M059J (cell line): ENCODE measurements at regions not wholly inside any gene's neighbourhood (a gene's known extent, or its start where the extent isn't known, plus 50 kb on each side); places are given as distances from the start of the nearest gene placed in this dataset.

Source experiments
- DNase-seq: peaks from one replicate; pipeline ENCODE4 v3.0.0-alpha.2; 2012; ENCODE audit warnings: low read depth

DNA sequence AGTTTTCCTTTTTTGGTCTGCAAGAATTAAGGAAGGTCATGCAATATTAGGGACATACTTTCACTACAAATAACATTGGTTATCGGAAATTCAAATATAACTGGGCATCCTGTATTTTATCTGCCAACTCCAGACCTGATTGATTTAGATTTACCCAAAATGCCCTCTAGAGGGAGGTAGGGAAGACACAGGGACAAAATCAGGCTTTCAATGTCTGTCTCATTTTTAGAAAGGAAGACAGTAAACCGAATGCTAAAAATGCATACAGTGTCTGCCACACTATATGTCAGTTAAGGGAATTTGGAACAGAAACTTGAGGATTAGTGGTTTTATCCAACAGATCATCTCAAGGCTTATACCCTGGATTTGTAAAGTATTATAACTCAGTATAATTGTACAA, 161.7 kb upstream of the SOX9 start:
- DNase-seq = peak; percentile 15

DNA sequence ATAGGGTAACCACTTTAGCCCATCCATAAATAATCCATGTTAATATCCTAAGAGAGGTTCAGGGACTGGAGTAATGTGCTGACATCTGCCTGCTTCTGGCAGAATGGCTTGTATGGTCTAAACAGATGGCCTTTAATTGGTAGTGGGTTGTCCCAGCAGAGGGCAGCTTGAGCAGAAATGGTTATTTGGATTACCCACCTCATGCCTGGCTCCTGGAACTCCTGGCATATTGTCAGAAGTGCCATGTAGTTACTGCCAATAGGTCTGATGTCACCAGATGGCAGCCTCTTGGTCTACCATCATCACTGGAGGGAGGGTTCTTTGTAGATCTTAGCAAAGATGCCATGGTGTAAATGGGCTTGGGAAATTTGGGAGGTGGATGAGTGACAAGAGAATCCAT, 157.5 kb upstream of the SOX9 start:
- peak; percentile 13 for DNase-seq

- no peak for DNase-seq
Observed at GRCh38 chr17:71963791-71964190, 157.0 kb upstream of the SOX9 start.

GRCh38 chr17:71964559-71964958, 156.3 kb upstream of the SOX9 start:
- DNase-seq = no peak

- no peak for DNase-seq
Observed at GRCh38 chr17:71966055-71966454, 154.8 kb upstream of the SOX9 start.

DNA sequence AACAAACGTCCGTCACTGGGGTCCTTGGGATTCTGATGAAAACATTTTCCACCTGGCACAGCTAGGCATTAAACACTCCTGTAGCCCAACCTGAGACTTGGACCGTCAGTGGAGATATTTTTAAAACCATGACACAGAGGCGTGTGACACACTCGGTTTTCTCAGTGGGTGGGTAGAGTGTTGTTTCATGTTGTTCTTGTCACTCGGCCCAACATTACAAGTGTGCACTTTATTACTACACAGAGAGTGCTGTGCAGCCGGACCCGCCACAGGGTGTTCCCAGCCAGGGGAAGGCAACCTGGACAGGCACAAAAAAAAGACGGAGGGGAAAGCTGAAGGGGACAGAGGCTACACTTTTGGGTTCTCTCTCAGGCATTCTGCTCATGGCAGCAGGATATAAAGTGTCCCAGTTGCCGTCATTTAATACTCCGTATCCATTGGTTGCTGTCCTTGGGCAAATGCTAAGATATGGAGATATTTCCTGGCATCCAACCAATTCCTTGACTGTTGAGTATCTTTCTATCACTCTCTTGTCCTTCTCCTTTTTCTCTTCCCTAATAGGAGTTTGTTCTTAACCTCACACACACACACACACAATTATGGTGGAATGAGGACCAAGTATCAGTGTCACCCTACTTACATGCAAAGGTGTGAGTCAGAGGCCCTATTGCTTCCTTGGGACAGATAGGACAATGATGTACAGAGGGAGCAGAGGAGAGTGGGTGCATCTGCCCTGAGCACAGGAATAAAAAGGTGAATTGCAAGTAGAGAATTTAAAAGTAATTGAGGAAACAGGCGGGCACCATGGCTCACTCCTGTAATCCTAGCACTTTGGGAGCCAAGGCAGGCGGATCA, 154.1 kb upstream of the SOX9 start:
- DNase-seq = no peak

DNA sequence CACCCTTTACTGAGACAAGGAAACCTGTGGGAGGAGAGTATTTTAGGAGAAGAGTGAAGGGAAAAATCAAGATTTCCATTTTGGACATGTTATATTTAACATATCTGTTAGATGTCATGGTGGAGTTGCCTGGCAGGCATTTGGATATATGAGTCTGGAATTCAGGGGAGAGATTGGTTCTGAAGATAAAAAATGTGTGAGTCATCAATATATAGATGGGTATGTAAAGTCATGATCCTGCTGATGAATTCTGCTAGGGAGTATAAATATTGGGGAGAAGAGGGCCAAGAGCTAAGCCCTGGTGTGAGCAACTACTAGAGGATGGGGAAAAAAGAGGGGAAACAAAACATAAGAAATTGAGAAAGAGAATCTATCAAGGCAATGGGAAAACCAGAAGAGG, 151.3 kb upstream of the SOX9 start:
- DNase-seq = no peak

DNA sequence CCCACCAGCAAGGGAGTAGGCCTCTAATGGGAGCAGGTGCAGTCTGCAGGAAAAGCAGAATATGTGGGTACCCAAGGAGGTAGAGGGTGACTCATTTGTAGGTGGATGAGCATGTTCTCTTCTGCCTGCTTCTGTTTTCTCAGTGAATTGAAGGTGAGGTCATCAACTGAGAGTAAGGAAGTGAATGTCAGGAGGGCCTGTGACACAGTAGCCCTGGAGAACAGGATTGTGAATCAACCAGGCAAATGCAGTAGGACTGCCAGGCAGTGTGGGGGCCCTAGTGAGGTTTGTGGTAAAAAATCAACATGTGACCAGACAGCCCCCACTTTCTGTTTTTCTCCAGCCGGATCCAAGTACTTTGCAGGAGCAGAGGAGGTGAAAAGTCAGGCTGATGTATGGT, 150.5 kb upstream of the SOX9 start:
- DNase-seq = peak; percentile 77

- DNase-seq = no peak
Observed at GRCh38 chr17:71974051-71974450, 146.8 kb upstream of the SOX9 start.

DNA sequence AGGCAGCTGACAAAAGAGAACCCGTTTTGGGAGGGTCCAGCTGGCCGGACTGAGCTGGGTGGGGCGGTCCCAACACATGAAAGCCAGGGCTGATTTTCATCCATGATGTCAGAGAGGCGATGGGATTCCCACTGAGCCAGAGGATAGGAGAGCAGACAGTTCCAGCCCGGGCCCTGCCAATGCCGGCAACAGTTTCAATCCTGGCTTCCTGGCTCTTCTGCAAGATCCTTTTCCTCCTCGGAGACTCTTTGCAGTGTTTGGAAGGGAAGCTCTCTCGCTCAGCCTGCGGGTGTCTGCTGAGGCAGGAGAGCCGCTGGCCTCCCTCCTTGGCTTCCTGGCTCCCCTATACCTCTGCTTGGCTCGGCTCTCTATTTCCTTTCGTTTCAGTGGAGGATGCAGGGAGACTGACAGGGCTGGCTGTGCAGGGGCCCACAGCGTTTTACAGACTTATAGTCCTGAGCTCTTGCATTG, 145.5 kb upstream of the SOX9 start:
- DNase-seq = peak; percentile 69

- DNase-seq = peak; percentile 97
Observed at GRCh38 chr17:71976011-71976649, 144.7 kb upstream of the SOX9 start.

- no peak for DNase-seq
Observed at GRCh38 chr17:71978435-71978834, 142.4 kb upstream of the SOX9 start.

GRCh38 chr17:71980171-71980570, 140.6 kb upstream of the SOX9 start:
- no peak for DNase-seq

DNA sequence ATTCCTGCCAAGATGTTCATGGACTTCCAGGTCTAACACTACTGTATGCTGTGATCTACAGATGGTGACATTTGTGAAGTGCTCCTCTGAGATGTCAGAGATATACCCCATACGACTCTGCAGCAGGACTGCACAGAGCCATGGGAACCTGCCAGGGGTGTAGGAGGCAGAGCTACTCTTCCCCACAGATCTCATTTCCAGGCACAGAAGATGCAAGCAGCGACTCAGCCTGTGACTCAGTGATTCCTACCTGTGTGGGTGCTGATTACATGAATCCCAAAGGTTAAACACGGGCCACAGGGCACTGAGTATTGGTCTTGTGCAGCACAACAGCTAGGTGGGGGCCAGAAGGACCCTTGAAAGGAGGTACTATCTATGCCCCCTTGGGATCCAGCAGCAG, 137.0 kb upstream of the SOX9 start:
- peak; percentile 20 for DNase-seq

DNA sequence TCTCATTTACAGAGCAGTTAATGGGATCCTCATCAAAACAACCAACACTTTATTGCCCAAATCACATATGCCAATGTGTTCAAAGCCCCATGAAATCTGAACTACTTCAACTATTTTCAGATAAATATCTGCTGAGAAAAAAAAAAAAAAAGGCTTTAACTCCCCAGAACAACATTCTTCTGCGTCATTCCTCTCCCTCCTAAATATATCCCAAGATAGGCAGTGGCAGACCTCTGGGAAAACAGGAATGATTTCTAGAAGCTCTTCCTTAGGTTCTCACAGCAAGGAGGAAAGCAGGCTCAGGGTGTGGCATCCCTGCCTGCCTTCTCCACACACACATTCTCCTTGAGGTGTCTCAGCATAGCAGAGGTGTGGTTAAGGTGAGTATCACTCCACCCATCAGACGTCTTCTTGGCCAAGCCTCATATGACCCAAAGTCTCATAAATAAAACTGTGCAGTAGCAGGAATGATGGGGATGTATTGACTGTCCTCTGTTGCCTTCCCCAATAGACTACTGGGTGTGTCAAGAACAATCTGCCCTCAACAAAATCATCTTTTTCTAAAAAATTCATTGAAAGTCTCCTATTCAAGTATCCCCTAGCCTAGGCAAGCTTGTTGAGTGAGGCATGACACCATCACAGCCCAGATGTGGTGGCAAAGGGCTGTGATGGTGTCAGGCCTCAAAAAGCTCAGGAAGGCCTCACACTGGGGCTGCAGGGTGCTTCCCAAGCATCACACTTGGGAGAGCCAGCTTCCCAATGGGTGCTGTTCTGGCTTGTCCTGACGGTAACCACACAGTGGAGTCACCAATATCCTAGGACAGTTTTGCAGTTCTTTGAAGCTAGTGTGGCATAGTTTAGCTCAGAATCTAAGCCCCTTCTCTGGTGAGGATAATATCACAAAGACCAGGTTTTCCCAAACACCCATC, 135.4 kb upstream of the SOX9 start:
- no peak for DNase-seq

DNA sequence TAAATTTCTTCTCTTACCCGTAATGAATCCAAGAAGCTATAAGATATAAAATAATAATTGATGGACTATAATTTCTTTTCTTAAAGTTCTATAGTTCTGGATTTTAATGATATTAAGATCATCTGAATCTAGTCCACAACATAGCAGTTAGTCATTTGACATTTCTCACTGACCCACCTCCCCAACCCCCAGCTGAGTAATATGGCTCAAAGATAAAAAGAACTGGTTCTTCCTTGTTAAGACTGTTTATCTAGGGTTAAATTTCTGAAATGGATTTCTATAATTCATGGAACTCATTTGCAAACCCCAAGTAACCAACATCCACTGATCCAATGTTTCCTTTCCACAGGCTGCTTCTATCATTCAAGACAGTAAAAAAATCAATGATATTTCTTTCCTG, 133.9 kb upstream of the SOX9 start:
- DNase-seq = peak; percentile 20

GRCh38 chr17:71987634-71988033, 133.2 kb upstream of the SOX9 start:
- DNase-seq = peak; percentile 68

DNA sequence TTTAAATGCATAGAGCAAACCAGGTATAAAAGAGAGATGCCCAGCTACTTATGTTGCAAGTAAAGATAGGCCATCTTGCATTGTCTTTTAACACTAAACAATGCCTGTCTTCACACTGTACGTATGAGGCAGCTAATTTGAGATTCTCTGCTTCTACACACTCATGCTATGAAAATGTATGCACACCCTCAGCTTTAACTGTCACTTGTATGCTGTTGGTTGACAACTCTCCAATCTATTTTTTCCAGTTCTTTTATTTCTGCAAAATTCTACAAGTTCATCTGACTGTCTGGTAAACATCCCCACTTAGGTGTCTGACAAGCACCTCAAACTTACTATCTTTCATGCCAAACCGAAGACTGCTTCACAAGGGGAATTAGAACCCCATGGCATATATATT, 131.7 kb upstream of the SOX9 start:
- no peak for DNase-seq

DNA sequence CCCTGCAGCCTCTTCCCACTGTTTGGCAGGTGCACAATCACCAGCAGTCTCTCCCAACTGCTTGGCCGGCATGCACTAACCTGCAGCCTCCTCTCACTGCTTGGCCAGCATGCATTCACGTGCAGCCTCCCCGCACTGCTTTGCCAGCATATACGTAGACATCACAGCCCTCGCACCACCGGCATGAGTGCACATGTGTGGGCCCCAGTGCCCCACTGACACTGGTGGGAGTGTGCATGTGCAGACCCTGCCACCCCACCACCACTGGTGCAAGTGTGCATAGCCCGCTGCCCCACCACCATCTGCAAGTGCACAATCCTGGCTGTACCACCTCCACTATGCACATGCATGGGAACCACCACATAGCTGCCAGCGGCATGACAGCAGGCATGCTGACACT, 127.5 kb upstream of the SOX9 start:
- DNase-seq = no peak

- peak; percentile 9 for DNase-seq
Observed at GRCh38 chr17:71995590-71995989, 125.2 kb upstream of the SOX9 start.

GRCh38 chr17:72004011-72004427, 116.8 kb upstream of the SOX9 start:
- peak; percentile 51 for DNase-seq
